Astrocyte (in vitro differentiated cells and primary cell): ENCODE measurements at regions not wholly inside any gene's neighbourhood (a gene's known extent, or its start where the extent isn't known, plus 50 kb on each side); places are given as distances from the start of the nearest gene placed in this dataset.

Experiments
- EZH2 ChIP-seq: IDR thresholded peaks from 2 replicates; pipeline ENCODE4 v1.6.1; 2012; ENCODE audit warnings: mild to moderate bottlenecking, low read length, inconsistent platforms; ENCODE audit not compliant: insufficient read depth
- TF ChIP-seq, protein P1 (sequence below): IDR thresholded peaks from 2 replicates; pipeline ENCODE4 v1.5.1; 2011; ENCODE audit warnings: low read depth, mild to moderate bottlenecking, inconsistent platforms, low read length, moderate library complexity; ENCODE audit not compliant: insufficient read depth

DNA sequence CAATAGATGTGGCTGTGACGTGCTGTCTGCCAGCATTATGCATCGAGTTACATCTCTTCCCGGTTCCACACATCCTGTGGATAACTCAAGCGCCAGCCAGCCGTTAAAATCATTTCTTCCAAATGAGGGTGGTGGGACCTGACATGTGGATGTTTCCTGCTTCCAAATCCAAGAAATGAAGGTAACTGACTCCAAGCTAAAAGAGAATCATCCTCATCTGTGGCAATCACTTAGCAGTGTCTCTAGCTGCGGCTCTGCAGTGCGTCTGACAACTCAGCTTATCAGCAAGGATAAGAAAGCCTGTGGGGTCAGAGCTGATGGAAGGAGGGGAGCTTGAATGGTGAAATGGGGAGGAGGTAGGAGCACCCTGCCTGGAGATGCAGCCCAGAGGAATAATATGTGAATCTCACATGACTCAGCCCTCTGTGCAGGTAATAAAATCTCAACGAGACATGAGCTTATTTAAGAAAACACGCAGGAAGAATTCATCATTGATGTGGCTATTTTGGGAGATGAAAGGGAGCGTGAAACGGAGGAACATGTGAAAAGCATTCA is 382.2 kb upstream of the TRIB2 start:
- TF ChIP-seq, protein P1, sequence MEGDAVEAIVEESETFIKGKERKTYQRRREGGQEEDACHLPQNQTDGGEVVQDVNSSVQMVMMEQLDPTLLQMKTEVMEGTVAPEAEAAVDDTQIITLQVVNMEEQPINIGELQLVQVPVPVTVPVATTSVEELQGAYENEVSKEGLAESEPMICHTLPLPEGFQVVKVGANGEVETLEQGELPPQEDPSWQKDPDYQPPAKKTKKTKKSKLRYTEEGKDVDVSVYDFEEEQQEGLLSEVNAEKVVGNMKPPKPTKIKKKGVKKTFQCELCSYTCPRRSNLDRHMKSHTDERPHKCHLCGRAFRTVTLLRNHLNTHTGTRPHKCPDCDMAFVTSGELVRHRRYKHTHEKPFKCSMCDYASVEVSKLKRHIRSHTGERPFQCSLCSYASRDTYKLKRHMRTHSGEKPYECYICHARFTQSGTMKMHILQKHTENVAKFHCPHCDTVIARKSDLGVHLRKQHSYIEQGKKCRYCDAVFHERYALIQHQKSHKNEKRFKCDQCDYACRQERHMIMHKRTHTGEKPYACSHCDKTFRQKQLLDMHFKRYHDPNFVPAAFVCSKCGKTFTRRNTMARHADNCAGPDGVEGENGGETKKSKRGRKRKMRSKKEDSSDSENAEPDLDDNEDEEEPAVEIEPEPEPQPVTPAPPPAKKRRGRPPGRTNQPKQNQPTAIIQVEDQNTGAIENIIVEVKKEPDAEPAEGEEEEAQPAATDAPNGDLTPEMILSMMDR, result no peak
- TF ChIP-seq EZH2, result no peak
